Calu3 (cell line): ENCODE measurements at regions not wholly inside any gene's neighbourhood (a gene's known extent, or its start where the extent isn't known, plus 50 kb on each side); places are given as distances from the start of the nearest gene placed in this dataset.

Experiments
- BruUV-seq: library from RNA; stranded (reverse); fragments of 400-500 nt; replicated peaks from 2 replicates; lab custom pipeline; 2021; lab: Mats Ljungman, UMichigan
- CTCF ChIA-PET: fragments of 300-600 bp; sonication (Branson Sonifier 250); formaldehyde crosslinking; loops from one replicate; lab custom pipeline; 2022; ENCODE audit warnings: antibody characterized with exemption; lab: Charles Lee
- DNase-seq: peaks from one replicate; pipeline ENCODE4 v3.0.0; 2022
- H3K27ac Mint-ChIP-seq: one replicate; pipeline ENCODE4 v1.8.0; 2022; ENCODE audit warnings: mixed read lengths; ENCODE audit not compliant: unreplicated experiment
- H3K27me3 Mint-ChIP-seq: one replicate; pipeline ENCODE4 v1.8.0; 2022; ENCODE audit warnings: mixed read lengths; ENCODE audit not compliant: unreplicated experiment
- H3K36me3 Mint-ChIP-seq: one replicate; pipeline ENCODE4 v1.8.0; 2022; ENCODE audit warnings: mild to moderate bottlenecking, moderate library complexity, mixed read lengths; ENCODE audit not compliant: insufficient read depth, unreplicated experiment
- H3K4me1 Mint-ChIP-seq: one replicate; pipeline ENCODE4 v1.8.0; 2022; ENCODE audit warnings: mild to moderate bottlenecking, low read depth, mixed read lengths; ENCODE audit not compliant: unreplicated experiment
- H3K4me3 Mint-ChIP-seq: one replicate; pipeline ENCODE4 v1.8.0; 2022; ENCODE audit warnings: mild to moderate bottlenecking, low read depth, moderate library complexity, mixed read lengths; ENCODE audit not compliant: unreplicated experiment
- H3K9me3 Mint-ChIP-seq: one replicate; pipeline ENCODE4 v1.8.0; 2022; ENCODE audit warnings: low read depth, mixed read lengths; ENCODE audit not compliant: unreplicated experiment
- intact Hi-C: fragments of 100-400 bp; cut with micrococcal nuclease; formaldehyde crosslinking; loops from one replicate; pipeline ENCODE4 v1.10.0; 2022; ENCODE audit not compliant: unreplicated experiment
- TF ChIP-seq, protein P1 (sequence below): fragments of 200-600 bp; IDR thresholded peaks from one replicate; pipeline ENCODE4 v1.8.0; 2022; ENCODE audit warnings: antibody characterized with exemption; ENCODE audit not compliant: unreplicated experiment

DNA sequence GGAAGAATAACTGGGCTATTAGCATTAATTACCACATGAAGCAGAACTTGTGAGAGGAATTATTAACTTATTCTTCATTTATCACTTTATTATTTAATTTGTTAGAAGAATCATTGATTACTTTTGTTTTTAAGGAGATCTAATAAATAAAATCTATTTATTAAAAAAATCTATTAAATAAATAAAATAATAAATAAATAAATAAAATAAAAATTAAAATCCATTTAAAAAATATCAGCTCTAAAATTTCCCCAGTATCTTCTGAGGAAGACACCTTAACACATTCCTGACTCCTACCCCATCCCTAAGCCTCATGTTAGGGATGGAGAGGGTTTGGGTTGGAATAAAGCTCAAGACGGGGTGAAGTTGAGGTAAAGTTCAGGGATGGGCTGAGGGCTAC, 231.4 kb downstream of the CLIC5 start:
- H3K27ac Mint-ChIP-seq = no peak overlapping the region
- intact Hi-C loops = no loop called here
- no peak for DNase-seq
- TF ChIP-seq, protein P1, sequence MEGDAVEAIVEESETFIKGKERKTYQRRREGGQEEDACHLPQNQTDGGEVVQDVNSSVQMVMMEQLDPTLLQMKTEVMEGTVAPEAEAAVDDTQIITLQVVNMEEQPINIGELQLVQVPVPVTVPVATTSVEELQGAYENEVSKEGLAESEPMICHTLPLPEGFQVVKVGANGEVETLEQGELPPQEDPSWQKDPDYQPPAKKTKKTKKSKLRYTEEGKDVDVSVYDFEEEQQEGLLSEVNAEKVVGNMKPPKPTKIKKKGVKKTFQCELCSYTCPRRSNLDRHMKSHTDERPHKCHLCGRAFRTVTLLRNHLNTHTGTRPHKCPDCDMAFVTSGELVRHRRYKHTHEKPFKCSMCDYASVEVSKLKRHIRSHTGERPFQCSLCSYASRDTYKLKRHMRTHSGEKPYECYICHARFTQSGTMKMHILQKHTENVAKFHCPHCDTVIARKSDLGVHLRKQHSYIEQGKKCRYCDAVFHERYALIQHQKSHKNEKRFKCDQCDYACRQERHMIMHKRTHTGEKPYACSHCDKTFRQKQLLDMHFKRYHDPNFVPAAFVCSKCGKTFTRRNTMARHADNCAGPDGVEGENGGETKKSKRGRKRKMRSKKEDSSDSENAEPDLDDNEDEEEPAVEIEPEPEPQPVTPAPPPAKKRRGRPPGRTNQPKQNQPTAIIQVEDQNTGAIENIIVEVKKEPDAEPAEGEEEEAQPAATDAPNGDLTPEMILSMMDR = no peak
- peaks cover 28% of the 10 kb centered on the region for H3K27me3 Mint-ChIP-seq
- no peaks in the 10 kb centered on the region for H3K9me3 Mint-ChIP-seq
- H3K36me3 Mint-ChIP-seq = no peaks in the 10 kb centered on the region
- BruUV-seq = no TSS peak
- CTCF ChIA-PET = no interaction called here
- H3K4me1 Mint-ChIP-seq = no peaks in the 10 kb centered on the region
- H3K4me3 Mint-ChIP-seq = no peak overlapping the region

DNA sequence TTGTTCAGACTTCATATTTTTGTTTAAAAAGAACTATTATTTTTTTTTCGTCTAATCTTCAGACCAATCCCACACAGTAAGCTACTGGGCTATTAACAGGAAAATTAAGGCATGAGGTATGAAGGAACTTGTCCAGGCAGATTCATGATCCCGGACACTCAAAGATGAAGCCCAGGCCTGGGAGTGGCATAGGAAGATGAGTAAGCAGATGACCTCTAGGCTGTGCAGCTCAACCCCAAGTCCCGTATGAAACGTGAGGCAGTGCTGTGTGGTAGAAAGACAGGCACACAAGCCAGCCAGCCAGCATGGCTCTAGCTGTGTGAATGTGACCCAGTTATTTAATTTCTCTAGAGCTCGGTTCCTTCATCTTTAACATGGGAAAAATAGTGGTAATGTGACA, 231.9 kb downstream of the CLIC5 start:
- H3K9me3 Mint-ChIP-seq = no peaks in the 10 kb centered on the region
- TF ChIP-seq, protein P1 = no peak
- intact Hi-C loops = no loop called here
- H3K4me3 Mint-ChIP-seq = no peak overlapping the region
- no TSS peak for BruUV-seq
- no peak for DNase-seq
- H3K4me1 Mint-ChIP-seq = no peaks in the 10 kb centered on the region
- H3K36me3 Mint-ChIP-seq = no peaks in the 10 kb centered on the region
- H3K27ac Mint-ChIP-seq = no peak overlapping the region
- CTCF ChIA-PET = no interaction called here
- H3K27me3 Mint-ChIP-seq = peaks cover 28% of the 10 kb centered on the region

DNA sequence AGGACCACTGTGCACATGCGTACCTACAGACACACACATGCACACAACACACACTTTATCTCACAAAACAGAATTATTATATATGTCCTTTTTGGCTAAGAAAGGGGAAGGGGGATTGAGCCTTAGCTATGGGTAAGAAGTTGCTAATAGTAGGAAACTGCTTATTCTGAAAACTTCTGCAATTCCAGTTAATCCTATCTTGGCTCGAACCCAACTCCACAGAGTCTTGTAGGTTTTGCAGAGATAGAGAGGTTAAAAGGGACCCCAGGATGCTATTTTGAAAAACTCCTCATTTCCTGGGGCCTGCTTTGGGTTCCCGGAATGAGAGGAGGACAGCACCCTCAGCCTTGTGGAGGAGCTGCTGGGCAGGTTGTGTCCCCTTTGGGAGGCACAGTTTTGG, 233.8 kb downstream of the CLIC5 start:
- Mint-ChIP-seq H3K9me3 (no peaks in the 10 kb centered on the region), H3K27me3 (peaks cover 43% of the 10 kb centered on the region), H3K36me3 (no peaks in the 10 kb centered on the region), H3K27ac (no peak overlapping the region), H3K4me1 (no peaks in the 10 kb centered on the region), H3K4me3 (no peak overlapping the region)
- CTCF ChIA-PET = no interaction called here
- BruUV-seq = no TSS peak
- TF ChIP-seq, protein P1 = no peak
- DNase-seq = no peak
- intact Hi-C loops = no loop called here

DNA sequence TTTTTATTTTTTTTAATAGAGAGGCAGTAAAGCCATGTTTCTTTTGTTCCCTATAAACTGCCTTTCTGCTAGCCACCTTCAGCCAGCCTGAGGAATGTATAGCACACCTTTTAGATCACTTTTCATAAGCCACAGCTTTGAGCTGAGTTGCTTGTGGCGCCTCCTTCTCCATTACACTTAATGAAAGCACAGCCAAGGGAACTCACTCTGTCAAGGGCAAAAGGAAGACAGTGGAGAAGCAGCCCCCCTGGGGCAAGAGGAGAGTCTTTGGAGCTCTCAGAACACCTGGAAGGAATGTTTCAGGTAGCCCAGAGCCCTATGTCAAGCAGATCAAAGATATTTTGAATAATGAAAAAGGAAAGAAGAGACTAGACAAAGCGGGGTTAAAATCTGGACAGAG, 235.1 kb downstream of the CLIC5 start:
- Mint-ChIP-seq H3K36me3 (no peaks in the 10 kb centered on the region), H3K27me3 (peaks cover 49% of the 10 kb centered on the region), H3K9me3 (no peaks in the 10 kb centered on the region), H3K4me3 (no peak overlapping the region), H3K27ac (no peak overlapping the region), H3K4me1 (no peaks in the 10 kb centered on the region)
- CTCF ChIA-PET = no interaction called here
- no TSS peak for BruUV-seq
- DNase-seq = no peak
- TF ChIP-seq, protein P1 = no peak
- intact Hi-C loops = no loop called here
